ENCODE measurements at regions not wholly inside any gene's neighbourhood (a gene's known extent, or its start where the extent isn't known, plus 50 kb on each side); places are given as distances from the start of the nearest gene placed in this dataset.
"Not testable (repeated sequence)": the region's sequence is repeated elsewhere in the genome, so short reads cannot be mapped to it uniquely, and the experiment has no call there.

DNA sequence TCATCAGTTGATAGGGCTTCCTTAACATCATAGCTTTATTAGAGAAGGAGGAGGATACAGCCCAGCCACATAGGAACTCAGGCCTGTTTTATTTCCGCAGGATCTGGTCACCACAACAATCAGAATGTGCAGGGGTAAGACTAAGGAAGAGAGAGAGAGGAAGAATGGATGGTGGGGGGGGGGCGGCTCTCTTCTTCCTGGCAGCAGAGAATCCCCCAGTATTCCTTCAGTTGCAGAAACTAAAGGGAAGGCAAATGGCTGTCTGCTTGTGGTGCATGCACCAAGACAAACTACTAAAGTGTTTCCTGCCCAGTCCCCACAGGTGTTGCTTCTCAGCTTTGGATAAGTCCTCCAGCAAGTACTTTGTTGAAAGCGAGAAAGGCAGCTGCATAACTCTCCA is 96.4 kb upstream of the NBPF19 start:
- H3K4me1 ChIP-seq (ENCODE audit: control insufficient read depth, insufficient read depth, low read length); H3K9me3 ChIP-seq (ENCODE audit: control insufficient read depth, insufficient read depth, low read length); H3K27me3 ChIP-seq (ENCODE audit: control insufficient read depth, insufficient read depth, low read length); H3K36me3 ChIP-seq (ENCODE audit: control insufficient read depth, insufficient read depth, low read length); H3K9ac ChIP-seq (ENCODE audit: low read depth, low read length); H3K4me3 ChIP-seq (ENCODE audit: low read depth, low read length): not testable (repeated sequence)

DNA sequence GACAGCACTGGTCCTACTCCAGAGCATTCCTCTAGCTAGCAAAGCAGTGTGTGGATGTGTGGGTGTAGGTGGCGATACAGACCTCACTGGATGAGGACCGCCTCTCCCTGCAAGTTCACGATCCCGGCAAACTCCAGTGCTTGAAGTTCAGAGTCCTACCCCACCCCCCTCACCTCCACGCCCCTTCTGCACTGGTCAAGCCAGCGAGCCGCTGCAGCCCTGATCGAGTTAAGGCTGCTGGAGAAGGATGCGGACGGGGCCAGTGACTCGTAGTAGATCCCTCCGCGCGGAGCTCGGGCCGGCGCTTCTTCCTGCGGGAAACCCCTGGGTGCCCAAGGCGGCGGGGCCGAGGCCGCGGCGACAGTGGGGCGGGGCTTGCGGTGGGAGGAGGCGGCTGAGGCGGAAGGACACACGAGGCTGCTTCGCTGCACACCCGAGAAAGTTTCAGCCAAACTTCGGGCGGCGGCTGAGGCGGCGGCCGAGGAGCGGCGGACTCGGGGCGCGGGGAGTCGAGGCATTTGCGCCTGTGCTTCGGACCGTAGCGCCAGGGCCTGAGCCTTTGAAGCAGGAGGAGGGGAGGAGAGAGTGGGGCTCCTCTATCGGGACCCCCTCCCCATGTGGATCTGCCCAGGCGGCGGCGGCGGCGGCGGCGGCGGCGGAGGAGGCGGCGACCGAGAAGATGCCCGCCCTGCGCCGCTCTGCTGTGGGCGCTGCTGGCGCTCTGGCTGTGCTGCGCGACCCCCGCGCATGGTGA is 84.5 kb upstream of the NBPF19 start:
- not testable (repeated sequence) for H3K36me3 ChIP-seq (ENCODE audit: control insufficient read depth, insufficient read depth, low read length); H3K9me3 ChIP-seq (ENCODE audit: control insufficient read depth, insufficient read depth, low read length); H3K4me1 ChIP-seq (ENCODE audit: control insufficient read depth, insufficient read depth, low read length); H3K9ac ChIP-seq (ENCODE audit: low read depth, low read length); H3K27me3 ChIP-seq (ENCODE audit: control insufficient read depth, insufficient read depth, low read length)
- peak overlapping the region; percentile 37 for H3K4me3 ChIP-seq (ENCODE audit: low read depth, low read length)

DNA sequence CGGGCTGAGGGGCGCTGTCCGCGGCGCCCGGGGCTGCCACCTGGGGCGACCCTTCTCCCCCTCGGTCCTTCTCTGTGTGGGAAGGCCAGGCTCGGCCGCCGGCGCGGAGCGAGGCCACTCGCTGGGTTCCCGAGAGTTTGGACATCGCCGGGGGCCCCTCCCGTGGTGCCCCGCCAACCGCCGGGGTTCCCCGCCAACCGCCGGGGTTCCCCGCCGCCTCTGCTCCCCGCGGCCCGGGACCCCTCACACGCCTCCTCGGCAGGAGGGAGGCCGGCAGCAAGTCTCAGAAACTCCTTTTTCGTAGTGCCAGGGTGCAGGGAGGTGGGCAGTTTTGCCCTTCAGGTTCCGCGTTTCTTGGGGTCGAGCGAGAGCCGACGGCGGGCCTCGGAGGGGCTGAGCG is 83.9 kb upstream of the NBPF19 start:
- H3K27me3 ChIP-seq (ENCODE audit: control insufficient read depth, insufficient read depth, low read length); H3K36me3 ChIP-seq (ENCODE audit: control insufficient read depth, insufficient read depth, low read length); H3K9ac ChIP-seq (ENCODE audit: low read depth, low read length); H3K4me1 ChIP-seq (ENCODE audit: control insufficient read depth, insufficient read depth, low read length); H3K9me3 ChIP-seq (ENCODE audit: control insufficient read depth, insufficient read depth, low read length); H3K4me3 ChIP-seq (ENCODE audit: low read depth, low read length): not testable (repeated sequence)

DNA sequence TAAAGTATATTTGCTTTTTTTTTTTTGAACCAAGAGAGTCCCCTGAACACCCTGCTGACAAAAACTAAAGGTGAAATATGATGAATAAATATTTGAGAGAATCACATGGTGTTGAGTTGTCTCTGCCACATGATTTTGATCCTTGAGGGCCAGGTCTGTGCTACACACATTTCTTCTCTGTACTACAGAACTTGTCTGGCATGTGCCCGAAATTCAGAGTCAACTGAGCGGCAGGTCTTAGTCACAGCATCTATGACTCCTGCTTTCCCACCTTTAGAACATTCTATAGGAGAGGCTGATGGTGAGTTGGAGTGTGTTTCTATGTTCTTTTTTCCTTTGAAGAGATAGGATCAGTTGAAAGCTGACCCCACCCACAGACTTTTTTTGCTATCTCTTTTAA is 79.0 kb upstream of the NBPF19 start:
- H3K9me3 ChIP-seq (ENCODE audit: control insufficient read depth, insufficient read depth, low read length); H3K9ac ChIP-seq (ENCODE audit: low read depth, low read length); H3K4me1 ChIP-seq (ENCODE audit: control insufficient read depth, insufficient read depth, low read length); H3K36me3 ChIP-seq (ENCODE audit: control insufficient read depth, insufficient read depth, low read length); H3K27me3 ChIP-seq (ENCODE audit: control insufficient read depth, insufficient read depth, low read length); H3K4me3 ChIP-seq (ENCODE audit: low read depth, low read length): not testable (repeated sequence)

DNA sequence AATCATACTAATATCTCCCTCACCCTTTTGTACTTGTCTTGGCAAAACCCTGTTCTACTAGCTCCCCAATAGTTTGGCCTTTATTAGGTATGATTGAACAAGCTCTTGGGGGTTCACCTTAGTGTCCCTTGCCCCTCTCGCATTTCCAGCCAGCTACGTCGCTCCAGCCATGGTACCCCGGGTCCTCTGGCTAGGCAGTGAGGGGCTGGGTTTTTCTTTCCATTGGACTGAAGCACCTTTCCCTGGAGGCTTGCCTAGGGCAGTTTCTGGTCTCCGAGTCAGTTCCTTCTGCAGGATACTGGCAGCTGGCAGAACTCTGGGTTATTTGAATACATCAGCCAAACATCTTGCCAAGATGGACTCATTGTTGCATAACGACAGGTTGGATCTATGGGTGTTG is 76.3 kb upstream of the NBPF19 start:
- H3K9me3 ChIP-seq (ENCODE audit: control insufficient read depth, insufficient read depth, low read length); H3K36me3 ChIP-seq (ENCODE audit: control insufficient read depth, insufficient read depth, low read length); H3K4me3 ChIP-seq (ENCODE audit: low read depth, low read length); H3K4me1 ChIP-seq (ENCODE audit: control insufficient read depth, insufficient read depth, low read length); H3K27me3 ChIP-seq (ENCODE audit: control insufficient read depth, insufficient read depth, low read length); H3K9ac ChIP-seq (ENCODE audit: low read depth, low read length): not testable (repeated sequence)

DNA sequence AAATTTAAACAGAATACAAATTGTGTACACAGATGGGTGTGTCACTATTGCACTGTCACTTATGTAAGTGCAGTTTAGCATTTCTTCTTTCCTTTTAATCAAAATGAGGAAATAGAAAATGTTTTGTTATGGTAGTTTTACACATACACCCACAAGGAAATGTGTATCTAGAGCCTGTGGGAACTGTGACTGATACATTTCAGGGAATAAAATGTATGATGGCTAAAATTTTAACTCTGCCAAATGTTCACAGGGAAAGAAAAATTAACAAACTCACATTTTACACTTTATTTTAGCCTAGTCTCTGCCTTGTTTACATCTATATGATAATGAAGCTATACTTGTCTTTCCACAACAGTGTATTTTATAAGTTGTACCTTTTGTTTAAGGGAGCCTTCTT is 66.4 kb upstream of the NBPF19 start:
- not testable (repeated sequence) for H3K4me3 ChIP-seq (ENCODE audit: low read depth, low read length); H3K36me3 ChIP-seq (ENCODE audit: control insufficient read depth, insufficient read depth, low read length); H3K4me1 ChIP-seq (ENCODE audit: control insufficient read depth, insufficient read depth, low read length); H3K9me3 ChIP-seq (ENCODE audit: control insufficient read depth, insufficient read depth, low read length); H3K9ac ChIP-seq (ENCODE audit: low read depth, low read length); H3K27me3 ChIP-seq (ENCODE audit: control insufficient read depth, insufficient read depth, low read length)

DNA sequence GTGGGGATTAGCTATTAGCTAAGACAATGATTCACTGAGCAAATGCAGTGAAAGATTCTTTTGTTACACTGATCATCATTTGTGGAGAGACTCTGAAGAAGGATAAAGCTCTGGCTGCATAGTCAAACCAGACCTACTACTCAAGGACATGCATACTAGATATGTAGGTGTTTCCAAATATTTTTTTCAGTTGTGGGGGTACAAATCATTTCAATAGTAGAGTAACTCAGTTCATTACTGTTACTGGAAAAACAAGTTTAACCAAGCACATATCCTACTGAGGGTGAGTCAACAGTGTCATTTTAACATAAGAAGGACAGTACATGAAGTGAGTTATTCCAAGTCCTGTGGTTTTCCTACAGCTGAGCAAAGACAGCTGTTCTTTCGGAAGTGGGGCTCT is 59.5 kb upstream of the NBPF19 start:
- H3K27me3 ChIP-seq (ENCODE audit: control insufficient read depth, insufficient read depth, low read length); H3K9me3 ChIP-seq (ENCODE audit: control insufficient read depth, insufficient read depth, low read length); H3K4me1 ChIP-seq (ENCODE audit: control insufficient read depth, insufficient read depth, low read length); H3K36me3 ChIP-seq (ENCODE audit: control insufficient read depth, insufficient read depth, low read length); H3K9ac ChIP-seq (ENCODE audit: low read depth, low read length); H3K4me3 ChIP-seq (ENCODE audit: low read depth, low read length): not testable (repeated sequence)

DNA sequence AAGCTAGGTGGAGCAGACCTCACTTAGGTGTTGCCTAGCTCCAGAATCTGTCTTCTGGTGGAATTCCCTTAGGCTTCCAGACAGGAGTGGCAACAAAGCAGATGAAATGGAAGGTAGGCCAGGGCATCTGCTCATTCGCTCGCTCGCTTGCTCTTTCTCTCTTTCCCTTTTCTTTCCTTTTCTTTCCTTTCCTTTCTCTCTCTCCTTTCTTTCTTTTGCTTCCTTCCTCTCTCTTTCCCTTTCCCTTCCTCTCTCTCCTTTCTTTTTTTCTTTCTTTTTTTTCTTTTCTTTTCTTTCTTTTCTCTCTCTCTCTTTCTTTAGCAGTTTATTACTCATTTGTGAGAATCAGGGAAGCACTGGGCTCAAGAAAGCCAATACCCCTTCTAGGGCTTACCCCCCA is 56.1 kb upstream of the NBPF19 start:
- not testable (repeated sequence) for H3K4me1 ChIP-seq (ENCODE audit: control insufficient read depth, insufficient read depth, low read length); H3K4me3 ChIP-seq (ENCODE audit: low read depth, low read length); H3K36me3 ChIP-seq (ENCODE audit: control insufficient read depth, insufficient read depth, low read length); H3K9me3 ChIP-seq (ENCODE audit: control insufficient read depth, insufficient read depth, low read length); H3K9ac ChIP-seq (ENCODE audit: low read depth, low read length); H3K27me3 ChIP-seq (ENCODE audit: control insufficient read depth, insufficient read depth, low read length)

DNA sequence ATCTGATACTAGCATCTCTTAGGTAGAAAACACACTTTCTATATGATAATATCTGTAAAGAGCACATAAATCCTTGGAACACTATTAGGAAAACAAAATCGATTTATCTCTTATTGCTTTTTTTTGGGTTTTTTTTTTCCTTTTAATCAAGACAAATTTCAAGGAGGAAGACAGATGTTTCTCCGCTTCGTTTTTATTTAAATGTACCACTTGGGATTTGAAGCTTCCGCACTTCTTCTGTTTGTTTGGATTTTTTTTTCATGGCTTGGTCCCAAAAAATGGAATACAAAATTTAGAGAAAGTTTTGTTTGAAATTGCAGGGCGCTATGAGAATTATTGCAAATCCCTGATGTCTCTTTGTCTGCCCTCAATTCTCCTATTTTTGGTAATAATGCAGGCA is 51.7 kb upstream of the NBPF19 start:
- H3K27me3 ChIP-seq (ENCODE audit: control insufficient read depth, insufficient read depth, low read length); H3K36me3 ChIP-seq (ENCODE audit: control insufficient read depth, insufficient read depth, low read length); H3K4me3 ChIP-seq (ENCODE audit: low read depth, low read length); H3K9me3 ChIP-seq (ENCODE audit: control insufficient read depth, insufficient read depth, low read length); H3K9ac ChIP-seq (ENCODE audit: low read depth, low read length); H3K4me1 ChIP-seq (ENCODE audit: control insufficient read depth, insufficient read depth, low read length): not testable (repeated sequence)
